Uterus (tissue), 3 donors: ENCODE measurements at regions not wholly inside any gene's neighbourhood (a gene's known extent, or its start where the extent isn't known, plus 50 kb on each side); places are given as distances from the start of the nearest gene placed in this dataset.
A peak's percentile ranks its signal among the peaks of the same experiment; 100 is the strongest.

Experiments used
- DNase-seq, 2 donors: peaks; one replicate each; pipeline ENCODE4 v3.0.0-alpha.2; 2019 to 2020
- H3K27ac ChIP-seq, 2 donors: fragments of 200-600 bp; sonication (generic); 1 replicate in 1 of 2; 2 replicates in 1 of 2; pipeline ENCODE4 v1.5.1; 2016 to 2018
- H3K27me3 ChIP-seq, 2 donors: fragments of 200-600 bp; sonication (generic); one replicate each; pipeline ENCODE4 v1.5.1; 2018 to 2019; ENCODE audit warnings: control low read depth in 1 of 2
- H3K36me3 ChIP-seq, 2 donors: fragments of 200-600 bp; sonication (generic); one replicate each; pipeline ENCODE4 v1.5.1; 2019; ENCODE audit warnings: control low read depth in 1 of 2
- H3K4me1 ChIP-seq, 2 donors: fragments of 200-600 bp; sonication (generic); one replicate each; pipeline ENCODE4 v1.5.1; 2018 to 2019; ENCODE audit warnings: control low read depth in 1 of 2
- H3K4me3 ChIP-seq, 2 donors: fragments of 200-600 bp; sonication (generic); 1 replicate in 1 of 2; 2 replicates in 1 of 2; pipeline ENCODE4 v1.5.1; 2018 to 2019; ENCODE audit warnings: mild to moderate bottlenecking in 1 of 2
- H3K9me3 ChIP-seq, 2 donors: fragments of 200-600 bp; sonication (generic); one replicate each; pipeline ENCODE4 v1.5.1; 2019; ENCODE audit warnings: control low read depth in 1 of 2
- POLR2A ChIP-seq, 2 donors: fragments of 450-650 bp; IDR thresholded peaks; one replicate each; pipeline ENCODE4 v1.6.1; 2016; ENCODE audit warnings: antibody characterized with exemption in 2 of 2, mild to moderate bottlenecking in 1 of 2, moderate library complexity in 1 of 2
- intact Hi-C: fragments of 100-400 bp; cut with DNase I; formaldehyde crosslinking; loops from one replicate; pipeline ENCODE4 v1.15.1; 2023; ENCODE audit warnings: low total_unique reads
- TF ChIP-seq, protein P1 (sequence below), 4 experiments: fragments of 200-600 bp in 2 of 4; fragments of 450-650 bp in 2 of 4; sonication (generic) in 2 of 4; IDR thresholded peaks; one replicate each; pipeline ENCODE4 v1.5.1; 2016 to 2019; ENCODE audit warnings: antibody characterized with exemption in 4 of 4, mild to moderate bottlenecking in 2 of 4, moderate library complexity in 1 of 4
- donor health status: DM: yes; HTN: yes; CAD: no.

DNA sequence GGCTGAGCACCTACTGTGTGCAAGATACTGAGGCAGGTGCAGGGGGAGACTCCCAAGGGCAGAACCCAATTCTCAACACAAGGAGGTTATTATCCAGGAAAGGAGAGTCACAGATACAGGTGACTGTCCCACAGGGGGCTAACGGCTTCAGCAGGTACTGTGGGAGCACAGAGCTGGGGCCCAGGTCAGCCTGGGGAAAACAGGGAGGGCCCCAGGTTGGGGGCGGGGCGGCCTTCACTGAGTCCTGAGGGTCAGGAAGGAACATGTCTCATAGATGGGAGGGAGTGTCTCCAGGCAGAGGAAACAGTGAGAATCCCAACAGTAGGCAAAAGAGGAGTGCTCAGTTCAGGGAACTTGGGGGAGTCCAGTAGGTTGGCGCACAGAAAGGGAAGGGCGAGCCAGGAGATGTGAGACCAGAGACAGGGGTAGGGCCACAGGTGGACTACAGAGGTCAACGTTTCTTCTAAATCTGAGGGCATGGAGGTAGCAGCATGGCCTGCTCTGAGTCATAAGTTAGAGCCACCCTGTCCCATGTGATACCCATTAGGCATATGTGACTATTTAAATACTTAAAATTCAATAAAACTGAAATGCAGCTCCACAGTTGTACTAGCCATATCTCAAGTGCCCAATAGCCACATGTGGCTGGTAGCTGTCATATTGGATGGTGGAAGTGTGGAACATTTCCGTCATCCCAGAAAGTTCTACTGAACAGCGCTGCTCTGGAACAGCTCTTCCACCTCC, 157.2 kb downstream of the TTC32 start:
- no peak overlapping the region for H3K27ac ChIP-seq
- no peak overlapping the region for H3K4me3 ChIP-seq
- H3K4me1 ChIP-seq: no peaks in the 10 kb centered on the region

DNA sequence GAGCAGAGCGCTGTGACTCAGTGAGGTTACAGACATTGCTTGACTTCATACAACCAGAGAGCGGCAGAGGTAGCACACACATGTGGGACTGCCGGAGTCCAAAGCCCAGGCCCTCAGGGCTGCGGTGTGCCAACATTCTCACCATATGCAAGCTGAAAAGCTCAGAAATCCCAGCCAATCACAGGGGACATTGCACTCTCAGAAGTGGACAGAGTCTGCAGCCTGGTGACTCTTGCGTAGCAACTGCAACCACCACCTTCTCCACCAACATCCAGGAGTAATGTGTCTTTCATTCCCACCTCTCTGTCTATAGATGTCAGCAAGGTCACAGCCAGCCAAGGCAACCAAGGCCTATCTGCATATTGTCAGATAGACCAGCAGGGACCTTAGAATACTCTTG, 158.1 kb downstream of the TTC32 start:
- H3K4me3 ChIP-seq: no peak overlapping the region
- no peaks in the 10 kb centered on the region for H3K4me1 ChIP-seq
- intact Hi-C loops: no loop called here
- TF ChIP-seq, protein P1, sequence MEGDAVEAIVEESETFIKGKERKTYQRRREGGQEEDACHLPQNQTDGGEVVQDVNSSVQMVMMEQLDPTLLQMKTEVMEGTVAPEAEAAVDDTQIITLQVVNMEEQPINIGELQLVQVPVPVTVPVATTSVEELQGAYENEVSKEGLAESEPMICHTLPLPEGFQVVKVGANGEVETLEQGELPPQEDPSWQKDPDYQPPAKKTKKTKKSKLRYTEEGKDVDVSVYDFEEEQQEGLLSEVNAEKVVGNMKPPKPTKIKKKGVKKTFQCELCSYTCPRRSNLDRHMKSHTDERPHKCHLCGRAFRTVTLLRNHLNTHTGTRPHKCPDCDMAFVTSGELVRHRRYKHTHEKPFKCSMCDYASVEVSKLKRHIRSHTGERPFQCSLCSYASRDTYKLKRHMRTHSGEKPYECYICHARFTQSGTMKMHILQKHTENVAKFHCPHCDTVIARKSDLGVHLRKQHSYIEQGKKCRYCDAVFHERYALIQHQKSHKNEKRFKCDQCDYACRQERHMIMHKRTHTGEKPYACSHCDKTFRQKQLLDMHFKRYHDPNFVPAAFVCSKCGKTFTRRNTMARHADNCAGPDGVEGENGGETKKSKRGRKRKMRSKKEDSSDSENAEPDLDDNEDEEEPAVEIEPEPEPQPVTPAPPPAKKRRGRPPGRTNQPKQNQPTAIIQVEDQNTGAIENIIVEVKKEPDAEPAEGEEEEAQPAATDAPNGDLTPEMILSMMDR (IDR thresholded peaks at IDR 0.05): no peak
- no peak for TF ChIP-seq POLR2A (IDR thresholded peaks at IDR 0.05)
- no peaks in the 10 kb centered on the region for H3K36me3 ChIP-seq
- DNase-seq: no peak
- no peak overlapping the region for H3K27ac ChIP-seq
- no peaks in the 10 kb centered on the region for H3K9me3 ChIP-seq
- no peaks in the 10 kb centered on the region for H3K27me3 ChIP-seq

More for the DNA sequence above, 157.2 kb downstream of the TTC32 start:
- Histone ChIP-seq H3K27me3 (no peaks in the 10 kb centered on the region), H3K36me3 (no peaks in the 10 kb centered on the region), H3K9me3 (no peaks in the 10 kb centered on the region)
- TF ChIP-seq POLR2A (IDR thresholded peaks at IDR 0.05): no peak
- TF ChIP-seq, protein P1 (IDR thresholded peaks at IDR 0.05): no peak
- DNase-seq: peak in 1 of 2 donors; percentile 4
- intact Hi-C loops: no loop called here

DNA sequence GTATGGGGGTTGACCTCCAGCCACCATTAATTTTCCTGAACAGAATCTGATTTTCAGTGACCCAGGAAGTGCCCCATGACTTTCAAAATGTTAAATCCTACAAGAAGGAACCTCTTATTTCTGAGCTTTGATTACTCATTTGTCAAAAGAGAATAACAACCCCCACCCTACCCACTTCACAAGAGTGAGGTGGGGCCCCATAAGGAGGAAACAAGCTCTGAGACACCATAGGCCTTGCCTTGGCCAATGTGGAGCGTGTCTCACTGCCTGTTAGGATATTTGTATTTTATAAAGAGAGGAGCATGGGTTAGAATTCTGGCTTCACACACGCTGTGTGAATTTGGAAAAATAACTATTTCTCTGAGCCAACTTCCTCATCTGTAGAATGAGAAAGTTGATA, 158.9 kb downstream of the TTC32 start:
- H3K4me3 ChIP-seq: no peak overlapping the region
- no peak for TF ChIP-seq POLR2A (IDR thresholded peaks at IDR 0.05)
- TF ChIP-seq, protein P1 (IDR thresholded peaks at IDR 0.05): no peak
- no peaks in the 10 kb centered on the region for H3K4me1 ChIP-seq
- DNase-seq: no peak
- H3K27me3 ChIP-seq: no peaks in the 10 kb centered on the region
- H3K27ac ChIP-seq: no peak overlapping the region
- intact Hi-C loops: no loop called here
- no peaks in the 10 kb centered on the region for H3K9me3 ChIP-seq
- H3K36me3 ChIP-seq: no peaks in the 10 kb centered on the region

DNA sequence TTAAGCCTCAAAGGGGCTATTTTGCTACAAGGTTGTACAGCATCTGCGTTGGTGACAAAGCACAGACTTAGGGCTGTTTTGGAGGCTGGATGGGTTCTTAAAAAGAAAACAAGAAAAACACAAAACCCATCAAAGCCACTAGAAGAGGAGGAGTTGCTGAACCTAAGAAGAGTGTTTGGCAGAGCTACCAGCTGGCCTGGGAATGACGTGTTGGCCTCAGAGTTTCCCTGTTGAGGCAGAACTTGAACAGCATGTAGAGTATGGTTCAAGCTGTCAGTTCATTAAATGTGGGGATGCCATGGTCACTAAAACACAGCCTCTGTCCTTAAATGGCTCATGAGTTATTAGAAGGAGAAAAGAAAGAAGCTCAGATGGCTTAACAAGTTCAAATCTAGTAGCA, 162.5 kb downstream of the TTC32 start:
- Histone ChIP-seq H3K27me3 (no peaks in the 10 kb centered on the region), H3K36me3 (no peaks in the 10 kb centered on the region), H3K4me3 (no peak overlapping the region), H3K9me3 (no peaks in the 10 kb centered on the region), H3K27ac (peak overlapping the region; percentile 13 to 60), H3K4me1 (no peaks in the 10 kb centered on the region)
- DNase-seq: no peak
- no peak for TF ChIP-seq POLR2A (IDR thresholded peaks at IDR 0.05)
- TF ChIP-seq, protein P1 (IDR thresholded peaks at IDR 0.05): no peak
- intact Hi-C loops: no loop called here

DNA sequence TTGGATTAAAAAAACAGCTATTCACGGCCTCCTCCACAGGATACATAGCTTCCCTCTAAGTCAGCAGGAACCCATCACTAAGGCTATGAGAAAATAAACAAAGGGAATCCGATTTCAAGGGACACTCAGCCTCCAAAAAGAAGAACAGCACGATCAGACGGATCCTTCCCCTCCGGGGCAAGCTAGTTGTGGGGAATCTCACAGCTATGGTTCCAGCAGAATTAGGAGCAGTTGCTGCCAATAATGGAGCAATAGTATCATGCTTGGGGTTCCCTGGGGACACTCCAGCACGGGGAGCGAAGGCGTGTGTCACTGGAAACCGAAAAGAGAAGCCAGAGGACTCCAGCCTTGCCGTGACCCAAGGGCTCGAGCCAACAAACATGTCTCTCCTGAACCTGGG, 163.1 kb downstream of the TTC32 start:
- Histone ChIP-seq H3K27me3 (no peaks in the 10 kb centered on the region), H3K4me3 (no peak overlapping the region), H3K27ac (peak overlapping the region; percentile 13 to 60), H3K36me3 (no peaks in the 10 kb centered on the region), H3K4me1 (no peaks in the 10 kb centered on the region), H3K9me3 (no peaks in the 10 kb centered on the region)
- peak; percentile 31 for DNase-seq
- TF ChIP-seq, protein P1 (IDR thresholded peaks at IDR 0.05): no peak
- no peak for TF ChIP-seq POLR2A (IDR thresholded peaks at IDR 0.05)
- intact Hi-C loops: no loop called here
